ENCODE measurements at regions not wholly inside any gene's neighbourhood (a gene's known extent, or its start where the extent isn't known, plus 50 kb on each side); places are given as distances from the start of the nearest gene placed in this dataset.

GRCh38 chr9:21684831-21685362 is 117.5 kb upstream of the MTAP start:
- TF ChIP-seq, protein P1, sequence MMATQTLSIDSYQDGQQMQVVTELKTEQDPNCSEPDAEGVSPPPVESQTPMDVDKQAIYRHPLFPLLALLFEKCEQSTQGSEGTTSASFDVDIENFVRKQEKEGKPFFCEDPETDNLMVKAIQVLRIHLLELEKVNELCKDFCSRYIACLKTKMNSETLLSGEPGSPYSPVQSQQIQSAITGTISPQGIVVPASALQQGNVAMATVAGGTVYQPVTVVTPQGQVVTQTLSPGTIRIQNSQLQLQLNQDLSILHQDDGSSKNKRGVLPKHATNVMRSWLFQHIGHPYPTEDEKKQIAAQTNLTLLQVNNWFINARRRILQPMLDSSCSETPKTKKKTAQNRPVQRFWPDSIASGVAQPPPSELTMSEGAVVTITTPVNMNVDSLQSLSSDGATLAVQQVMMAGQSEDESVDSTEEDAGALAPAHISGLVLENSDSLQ (IDR thresholded peaks at IDR 0.05), result no peak
- TF ChIP-seq L3MBTL2 (conservative IDR thresholded peaks at IDR 0.05), result no peak
- TF ChIP-seq NFRKB (IDR thresholded peaks at IDR 0.05), result no peak
- TF ChIP-seq FOXK2 (IDR thresholded peaks at IDR 0.05), result no peak
- no peak for TF ChIP-seq ZNF384 (IDR thresholded peaks at IDR 0.05)
- no peak for TF ChIP-seq SP1 (IDR thresholded peaks at IDR 0.05)
- TF ChIP-seq FOXA1 (IDR thresholded peaks at IDR 0.05), result no peak
- no peak for TF ChIP-seq ELF4 (IDR thresholded peaks at IDR 0.05)
- TF ChIP-seq TARDBP (IDR thresholded peaks at IDR 0.05), result no peak
- no peak for TF ChIP-seq BHLHE40 (IDR thresholded peaks at IDR 0.05; ENCODE audit: borderline replicate concordance)
- no peak for TF ChIP-seq ARNT (IDR thresholded peaks at IDR 0.05)
- no peak for TF ChIP-seq CTBP1 (IDR thresholded peaks at IDR 0.05; ENCODE audit: borderline replicate concordance)

Measured in HEK293T (cell line).